ENCODE measurements at regions not wholly inside any gene's neighbourhood (a gene's known extent, or its start where the extent isn't known, plus 50 kb on each side); places are given as distances from the start of the nearest gene placed in this dataset.
A peak's percentile ranks its signal among the peaks of the same experiment; 100 is the strongest.

- WGBS, 3 donors: 86 to 99% (median 91%) methylated on average over 3 of the region's 3 CpGs
- Histone ChIP-seq H3K9me3 (ENCODE audit: control insufficient read depth in 2 of 2, insufficient read depth in 1 of 2, low read depth in 1 of 2, low read length in 1 of 2) (no peaks in the 10 kb centered on the region), H3K4me1 (ENCODE audit: control insufficient read depth in 3 of 3, insufficient read depth in 2 of 3, low read depth in 1 of 3, low read length in 2 of 3) (no peaks in the 10 kb centered on the region), H3K27me3 (ENCODE audit: control insufficient read depth in 3 of 3, insufficient read depth in 3 of 3, low read length in 3 of 3) (no peaks in the 10 kb centered on the region), H3K36me3 (ENCODE audit: control insufficient read depth in 3 of 3, insufficient read depth in 2 of 3, low read depth in 1 of 3, low read length in 3 of 3) (no peaks in the 10 kb centered on the region), H3K27ac (ENCODE audit: low read depth in 1 of 3, low read length in 2 of 3) (no peak overlapping the region), H3K4me3 (ENCODE audit: low read depth in 1 of 3, low read length in 3 of 3) (no peak overlapping the region)
- DNase-seq (no peak), FAIRE-seq (no peak)
Measured at GRCh38 chr6:21489826-21490225, 103.7 kb upstream of the SOX4 start.

GRCh38 chr6:21491955-21492354 lies 101.6 kb upstream of the SOX4 start:
- Histone ChIP-seq H3K9me3 (ENCODE audit: control insufficient read depth in 2 of 2, insufficient read depth in 1 of 2, low read depth in 1 of 2, low read length in 1 of 2) (no peaks in the 10 kb centered on the region), H3K27ac (ENCODE audit: low read depth in 1 of 3, low read length in 2 of 3) (no peak overlapping the region), H3K36me3 (ENCODE audit: control insufficient read depth in 3 of 3, insufficient read depth in 2 of 3, low read depth in 1 of 3, low read length in 3 of 3) (no peaks in the 10 kb centered on the region), H3K4me1 (ENCODE audit: control insufficient read depth in 3 of 3, insufficient read depth in 2 of 3, low read depth in 1 of 3, low read length in 2 of 3) (no peaks in the 10 kb centered on the region), H3K4me3 (ENCODE audit: low read depth in 1 of 3, low read length in 3 of 3) (no peak overlapping the region), H3K27me3 (ENCODE audit: control insufficient read depth in 3 of 3, insufficient read depth in 3 of 3, low read length in 3 of 3) (no peaks in the 10 kb centered on the region)
- WGBS, 3 donors: 95 to 98% (median 96%) methylated on average over 3 of the region's 3 CpGs
- no peak for DNase-seq
- FAIRE-seq: no peak

GRCh38 chr6:21494505-21494904 lies 99.0 kb upstream of the SOX4 start:
- no peaks in the 10 kb centered on the region for H3K36me3 ChIP-seq (ENCODE audit: control insufficient read depth in 3 of 3, insufficient read depth in 2 of 3, low read depth in 1 of 3, low read length in 3 of 3)
- no peaks in the 10 kb centered on the region for H3K9me3 ChIP-seq (ENCODE audit: control insufficient read depth in 2 of 2, insufficient read depth in 1 of 2, low read depth in 1 of 2, low read length in 1 of 2)
- 82 to 88% (median 84%) methylated on average over 8 of the region's 8 CpGs for WGBS, 3 donors
- H3K27me3 ChIP-seq (ENCODE audit: control insufficient read depth in 3 of 3, insufficient read depth in 3 of 3, low read length in 3 of 3): no peaks in the 10 kb centered on the region
- H3K27ac ChIP-seq (ENCODE audit: low read depth in 1 of 3, low read length in 2 of 3): no peak overlapping the region
- H3K4me3 ChIP-seq (ENCODE audit: low read depth in 1 of 3, low read length in 3 of 3): no peak overlapping the region
- FAIRE-seq (no peak), DNase-seq (no peak)
- no peaks in the 10 kb centered on the region for H3K4me1 ChIP-seq (ENCODE audit: control insufficient read depth in 3 of 3, insufficient read depth in 2 of 3, low read depth in 1 of 3, low read length in 2 of 3)

- Histone ChIP-seq H3K9me3 (ENCODE audit: control insufficient read depth in 2 of 2, insufficient read depth in 1 of 2, low read depth in 1 of 2, low read length in 1 of 2) (no peaks in the 10 kb centered on the region), H3K36me3 (ENCODE audit: control insufficient read depth in 3 of 3, insufficient read depth in 2 of 3, low read depth in 1 of 3, low read length in 3 of 3) (no peaks in the 10 kb centered on the region), H3K4me1 (ENCODE audit: control insufficient read depth in 3 of 3, insufficient read depth in 2 of 3, low read depth in 1 of 3, low read length in 2 of 3) (peaks cover 0 to 10% (median 5%) of the 10 kb centered on the region in 3 donors), H3K27me3 (ENCODE audit: control insufficient read depth in 3 of 3, insufficient read depth in 3 of 3, low read length in 3 of 3) (no peaks in the 10 kb centered on the region), H3K27ac (ENCODE audit: low read depth in 1 of 3, low read length in 2 of 3) (no peak overlapping the region), H3K4me3 (ENCODE audit: low read depth in 1 of 3, low read length in 3 of 3) (no peak overlapping the region)
- WGBS, 3 donors: 39 to 51% (median 46%) methylated on average over 3 of the region's 3 CpGs
- no peak for DNase-seq
- no peak for FAIRE-seq
Measured at GRCh38 chr6:21496196-21496595, 97.4 kb upstream of the SOX4 start.

- Histone ChIP-seq H3K27ac (ENCODE audit: low read depth in 1 of 3, low read length in 2 of 3) (no peak overlapping the region), H3K9me3 (ENCODE audit: control insufficient read depth in 2 of 2, insufficient read depth in 1 of 2, low read depth in 1 of 2, low read length in 1 of 2) (no peaks in the 10 kb centered on the region), H3K4me1 (ENCODE audit: control insufficient read depth in 3 of 3, insufficient read depth in 2 of 3, low read depth in 1 of 3, low read length in 2 of 3) (peaks cover 0 to 14% (median 5%) of the 10 kb centered on the region in 3 donors), H3K36me3 (ENCODE audit: control insufficient read depth in 3 of 3, insufficient read depth in 2 of 3, low read depth in 1 of 3, low read length in 3 of 3) (no peaks in the 10 kb centered on the region), H3K27me3 (ENCODE audit: control insufficient read depth in 3 of 3, insufficient read depth in 3 of 3, low read length in 3 of 3) (no peaks in the 10 kb centered on the region), H3K4me3 (ENCODE audit: low read depth in 1 of 3, low read length in 3 of 3) (no peak overlapping the region)
- FAIRE-seq: no peak
- no peak for DNase-seq
- WGBS, 3 donors: 74 to 81% (median 78%) methylated on average over 2 of the region's 2 CpGs
Measured at GRCh38 chr6:21496706-21497105, 96.8 kb upstream of the SOX4 start.

GRCh38 chr6:21500314-21501020 lies 93.1 kb upstream of the SOX4 start:
- 11 to 42% (median 28%) methylated on average over 5 of the region's 5 CpGs for WGBS, 3 donors

GRCh38 chr6:21501021-21501354 lies 92.6 kb upstream of the SOX4 start:
- Histone ChIP-seq H3K4me1 (ENCODE audit: control insufficient read depth in 3 of 3, insufficient read depth in 2 of 3, low read depth in 1 of 3, low read length in 2 of 3) (peaks cover 0 to 15% (median 5%) of the 10 kb centered on the region in 3 donors), H3K27me3 (ENCODE audit: control insufficient read depth in 3 of 3, insufficient read depth in 3 of 3, low read length in 3 of 3) (no peaks in the 10 kb centered on the region), H3K4me3 (ENCODE audit: low read depth in 1 of 3, low read length in 3 of 3) (no peak overlapping the region), H3K27ac (ENCODE audit: low read depth in 1 of 3, low read length in 2 of 3) (peak overlapping the region in 1 of 3 donors; percentile 22), H3K36me3 (ENCODE audit: control insufficient read depth in 3 of 3, insufficient read depth in 2 of 3, low read depth in 1 of 3, low read length in 3 of 3) (no peaks in the 10 kb centered on the region), H3K9me3 (ENCODE audit: control insufficient read depth in 2 of 2, insufficient read depth in 1 of 2, low read depth in 1 of 2, low read length in 1 of 2) (no peaks in the 10 kb centered on the region)
- 18 to 64% (median 34%) methylated on average over 3 of the region's 3 CpGs for WGBS, 3 donors
- DNase-seq (peak; percentile 32 to 65), FAIRE-seq (no peak)

More at GRCh38 chr6:21500314-21501020, 93.1 kb upstream of the SOX4 start:
- H3K36me3 ChIP-seq (ENCODE audit: control insufficient read depth in 3 of 3, insufficient read depth in 2 of 3, low read depth in 1 of 3, low read length in 3 of 3): no peaks in the 10 kb centered on the region
- H3K9me3 ChIP-seq (ENCODE audit: control insufficient read depth in 2 of 2, insufficient read depth in 1 of 2, low read depth in 1 of 2, low read length in 1 of 2): no peaks in the 10 kb centered on the region
- H3K4me1 ChIP-seq (ENCODE audit: control insufficient read depth in 3 of 3, insufficient read depth in 2 of 3, low read depth in 1 of 3, low read length in 2 of 3): peaks cover 0 to 15% (median 5%) of the 10 kb centered on the region in 3 donors
- DNase-seq (peak; percentile 6 to 10), FAIRE-seq (no peak)
- H3K27ac ChIP-seq (ENCODE audit: low read depth in 1 of 3, low read length in 2 of 3): peak overlapping the region in 1 of 3 donors; percentile 22
- H3K4me3 ChIP-seq (ENCODE audit: low read depth in 1 of 3, low read length in 3 of 3): no peak overlapping the region
- no peaks in the 10 kb centered on the region for H3K27me3 ChIP-seq (ENCODE audit: control insufficient read depth in 3 of 3, insufficient read depth in 3 of 3, low read length in 3 of 3)

GRCh38 chr6:21501815-21502214 lies 91.7 kb upstream of the SOX4 start:
- WGBS, 3 donors: 25 to 62% (median 46%) methylated on average over 1 of the region's 1 CpG
- Histone ChIP-seq H3K27ac (ENCODE audit: low read depth in 1 of 3, low read length in 2 of 3) (peak overlapping the region in 2 of 3 donors; percentile 9 to 19), H3K4me1 (ENCODE audit: control insufficient read depth in 3 of 3, insufficient read depth in 2 of 3, low read depth in 1 of 3, low read length in 2 of 3) (peaks cover 0 to 15% (median 5%) of the 10 kb centered on the region in 3 donors), H3K36me3 (ENCODE audit: control insufficient read depth in 3 of 3, insufficient read depth in 2 of 3, low read depth in 1 of 3, low read length in 3 of 3) (no peaks in the 10 kb centered on the region), H3K4me3 (ENCODE audit: low read depth in 1 of 3, low read length in 3 of 3) (no peak overlapping the region), H3K27me3 (ENCODE audit: control insufficient read depth in 3 of 3, insufficient read depth in 3 of 3, low read length in 3 of 3) (no peaks in the 10 kb centered on the region), H3K9me3 (ENCODE audit: control insufficient read depth in 2 of 2, insufficient read depth in 1 of 2, low read depth in 1 of 2, low read length in 1 of 2) (no peaks in the 10 kb centered on the region)
- DNase-seq (peak; percentile 53 to 60), FAIRE-seq (no peak)

GRCh38 chr6:21502682-21503081 lies 90.9 kb upstream of the SOX4 start:
- Histone ChIP-seq H3K27me3 (ENCODE audit: control insufficient read depth in 3 of 3, insufficient read depth in 3 of 3, low read length in 3 of 3) (no peaks in the 10 kb centered on the region), H3K36me3 (ENCODE audit: control insufficient read depth in 3 of 3, insufficient read depth in 2 of 3, low read depth in 1 of 3, low read length in 3 of 3) (no peaks in the 10 kb centered on the region), H3K4me1 (ENCODE audit: control insufficient read depth in 3 of 3, insufficient read depth in 2 of 3, low read depth in 1 of 3, low read length in 2 of 3) (peaks cover 0 to 15% (median 5%) of the 10 kb centered on the region in 3 donors), H3K4me3 (ENCODE audit: low read depth in 1 of 3, low read length in 3 of 3) (no peak overlapping the region), H3K9me3 (ENCODE audit: control insufficient read depth in 2 of 2, insufficient read depth in 1 of 2, low read depth in 1 of 2, low read length in 1 of 2) (no peaks in the 10 kb centered on the region), H3K27ac (ENCODE audit: low read depth in 1 of 3, low read length in 2 of 3) (no peak overlapping the region)
- DNase-seq (no peak), FAIRE-seq (no peak)
- 91 to 100% (median 94%) methylated on average over 1 of the region's 1 CpG for WGBS, 3 donors
